GM19239 (cell line): ENCODE measurements at regions not wholly inside any gene's neighbourhood (a gene's known extent, or its start where the extent isn't known, plus 50 kb on each side); places are given as distances from the start of the nearest gene placed in this dataset.
"Not testable (repeated sequence)": the region's sequence is repeated elsewhere in the genome, so short reads cannot be mapped to it uniquely, and the experiment has no call there.

Source experiments
- DNase-seq: peaks from one replicate; pipeline ENCODE4 v3.0.0; 2011; ENCODE audit warnings: low spot score; ENCODE audit not compliant: insufficient read length
- FAIRE-seq: peaks from 2 replicates; lab custom pipeline; 2011; peaks lifted over from hg19 to GRCh38; lab: Jason Lieb, UNC

DNA sequence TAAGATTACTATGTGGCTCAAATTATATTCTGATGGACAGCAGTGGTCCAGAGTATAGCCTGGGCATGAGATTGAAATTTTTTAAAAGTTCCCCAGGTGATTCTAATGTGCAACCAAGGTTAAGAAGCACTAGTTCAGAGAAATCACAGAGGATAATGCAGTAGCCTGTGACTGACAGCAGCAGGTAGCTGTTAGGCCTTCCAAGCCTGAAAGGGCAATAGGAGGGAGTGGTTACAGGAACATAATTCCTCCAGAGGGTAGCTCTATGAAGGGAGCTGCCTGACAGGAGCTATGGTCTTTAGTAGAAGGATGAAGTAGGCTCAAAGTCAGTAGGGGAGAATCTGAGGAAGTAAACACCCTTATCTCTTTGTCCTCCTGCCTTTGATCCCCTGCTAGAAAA, 342.9 kb upstream of the PPP2R3A start:
- no peak for FAIRE-seq
- DNase-seq: no peak

DNA sequence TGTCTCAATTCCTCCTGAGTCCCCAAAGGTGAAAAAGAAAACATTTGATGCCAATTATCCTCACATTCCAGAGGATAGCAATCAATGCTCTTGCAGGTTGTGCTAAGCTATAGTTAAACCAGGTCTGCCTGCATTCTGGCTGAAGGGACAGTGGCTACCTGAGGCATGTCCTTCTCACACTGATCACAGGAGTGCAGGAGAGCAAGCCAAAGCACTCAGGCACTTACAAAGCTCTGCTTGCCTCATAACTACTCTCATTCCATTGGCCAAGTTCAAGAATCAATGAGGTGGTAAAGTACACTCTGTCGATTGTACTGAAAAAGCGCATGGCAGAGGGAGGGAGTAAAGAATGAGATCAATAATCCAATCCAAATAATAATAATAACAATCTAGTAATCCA, 342.0 kb upstream of the PPP2R3A start:
- FAIRE-seq: no peak
- no peak for DNase-seq

GRCh38 chr3:135627057-135627456, 338.5 kb upstream of the PPP2R3A start:
- FAIRE-seq (no peak), DNase-seq (no peak)

- FAIRE-seq: no peak
These were observed 335.7 kb upstream of the PPP2R3A start for GRCh38 chr3:135629701-135630408.

GRCh38 chr3:135632556-135633065, 332.9 kb upstream of the PPP2R3A start:
- no peak for FAIRE-seq
- DNase-seq: no peak

More at GRCh38 chr3:135629701-135630408, 335.7 kb upstream of the PPP2R3A start:
- DNase-seq: no peak

DNA sequence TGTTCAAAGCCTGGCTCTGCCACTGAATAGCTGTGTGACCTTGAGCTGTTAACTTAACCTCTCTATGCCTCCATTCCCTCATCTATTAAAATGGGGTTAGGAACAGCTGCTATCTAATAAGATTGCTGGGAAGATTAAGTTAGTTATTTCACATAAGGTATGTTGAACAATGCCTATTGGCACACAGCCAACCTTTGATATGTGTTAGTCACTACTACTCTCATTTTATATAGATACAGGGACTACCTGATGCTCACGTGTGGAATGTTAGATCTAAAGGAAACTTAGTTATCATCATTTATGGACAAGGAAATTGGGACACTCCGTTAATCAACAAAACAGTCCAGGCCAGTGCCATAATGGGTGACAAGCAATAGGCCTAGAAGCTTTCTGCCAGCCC, 332.4 kb upstream of the PPP2R3A start:
- FAIRE-seq: no peak
- DNase-seq: no peak

- DNase-seq (no peak), FAIRE-seq (no peak)
These were observed 328.9 kb upstream of the PPP2R3A start for GRCh38 chr3:135636596-135636995.

- DNase-seq (no peak), FAIRE-seq (no peak)
These were observed 328.5 kb upstream of the PPP2R3A start for GRCh38 chr3:135637013-135637412.

DNA sequence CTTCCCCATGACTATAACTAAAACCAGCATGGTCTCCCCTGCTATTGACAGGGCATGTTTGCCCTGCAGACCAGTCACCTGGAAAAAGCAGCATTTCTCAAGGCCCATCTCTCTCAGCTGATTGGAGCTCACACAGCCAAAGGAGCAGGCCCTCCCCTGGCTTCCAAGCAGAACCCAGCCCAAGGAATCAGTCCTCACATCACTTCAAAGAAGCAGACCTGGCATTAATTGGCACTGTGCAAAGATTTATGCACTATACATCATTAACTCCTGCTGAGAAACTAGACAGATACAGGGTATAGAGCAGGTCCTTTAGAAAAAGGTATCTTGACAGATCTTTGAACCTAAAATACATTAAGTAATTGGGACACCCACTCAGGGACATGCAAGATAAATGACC, 323.8 kb upstream of the PPP2R3A start:
- no peak for DNase-seq
- FAIRE-seq: no peak

DNA sequence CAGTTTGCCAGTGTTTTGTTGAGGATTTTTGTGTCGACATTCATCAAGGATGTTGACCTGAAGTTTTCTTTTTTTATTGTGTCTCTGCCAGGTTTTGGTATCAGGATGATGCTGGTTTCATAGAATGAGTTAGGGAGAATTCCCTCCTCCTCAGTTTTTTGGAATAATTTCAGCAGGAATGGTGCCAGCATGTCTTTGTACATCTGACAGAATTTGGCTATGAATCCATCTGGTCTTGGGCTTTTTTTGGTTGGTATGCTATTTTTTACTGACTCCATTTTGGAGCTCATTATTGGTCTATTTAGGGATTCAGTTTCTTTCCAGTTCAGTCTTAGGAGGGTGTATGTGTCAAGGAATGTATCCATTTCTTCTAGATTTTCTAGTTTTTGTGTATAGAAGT, 320.0 kb upstream of the PPP2R3A start:
- FAIRE-seq: no peak
- DNase-seq: no peak

DNA sequence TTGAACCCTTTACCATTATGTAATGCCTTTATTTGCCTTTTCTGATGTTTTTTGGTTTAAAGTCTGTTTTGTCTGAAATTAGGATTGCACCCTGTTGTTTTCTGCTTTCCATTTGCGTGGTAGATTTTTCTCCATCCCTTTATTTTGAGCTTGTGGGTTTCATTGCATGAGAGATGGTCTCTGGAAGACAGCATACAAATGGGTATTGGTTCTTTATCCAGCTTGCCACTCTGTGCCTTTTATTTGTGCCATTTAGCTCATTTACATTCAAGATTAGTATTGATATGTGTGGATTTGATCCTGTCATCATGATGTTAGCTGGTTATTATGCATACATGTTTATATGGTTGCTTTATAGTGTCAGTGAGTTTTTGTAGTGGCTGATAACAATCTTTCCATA, 318.7 kb upstream of the PPP2R3A start:
- DNase-seq (no peak), FAIRE-seq (no peak)

DNA sequence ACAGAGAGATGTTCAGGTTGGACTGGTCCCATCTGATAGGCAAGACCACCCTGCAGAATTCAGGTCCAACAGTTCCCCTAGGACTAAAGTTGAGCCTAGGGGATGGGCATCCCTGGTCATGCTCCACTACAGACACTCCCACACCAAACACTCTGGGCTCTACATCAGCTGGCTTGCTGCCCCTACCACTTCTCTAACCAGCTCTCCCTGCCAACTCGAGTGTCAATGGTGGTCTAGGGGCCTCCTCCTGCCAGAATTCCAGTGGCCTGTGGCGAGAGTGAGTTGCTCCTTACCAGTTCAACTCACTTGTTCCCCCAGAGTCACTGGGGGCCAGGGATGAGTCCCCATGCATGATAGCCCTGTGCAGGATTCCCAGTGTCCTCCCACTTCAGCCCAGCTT, 316.2 kb upstream of the PPP2R3A start:
- DNase-seq (no peak), FAIRE-seq (no peak)

GRCh38 chr3:135650309-135650708, 315.2 kb upstream of the PPP2R3A start:
- DNase-seq (no peak), FAIRE-seq (no peak)

DNA sequence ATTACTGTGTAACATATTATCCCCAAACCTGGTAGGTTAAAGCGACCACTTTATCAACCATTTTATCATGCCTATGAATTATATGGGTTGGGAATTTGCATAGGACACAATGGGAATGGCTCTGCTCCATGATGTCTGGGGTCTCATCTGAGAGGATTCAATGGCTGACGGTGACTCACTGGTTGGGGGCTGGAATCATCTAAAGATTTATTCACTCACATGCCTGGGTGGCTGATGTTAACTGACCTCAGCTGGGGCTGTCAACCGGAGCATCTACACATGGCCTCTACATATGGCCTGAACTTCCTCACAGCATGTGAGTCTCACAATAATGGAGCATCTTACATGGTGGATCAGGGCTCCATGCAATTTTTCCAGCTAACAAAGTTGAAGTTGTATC, 313.1 kb upstream of the PPP2R3A start:
- no peak for FAIRE-seq
- DNase-seq: no peak

DNA sequence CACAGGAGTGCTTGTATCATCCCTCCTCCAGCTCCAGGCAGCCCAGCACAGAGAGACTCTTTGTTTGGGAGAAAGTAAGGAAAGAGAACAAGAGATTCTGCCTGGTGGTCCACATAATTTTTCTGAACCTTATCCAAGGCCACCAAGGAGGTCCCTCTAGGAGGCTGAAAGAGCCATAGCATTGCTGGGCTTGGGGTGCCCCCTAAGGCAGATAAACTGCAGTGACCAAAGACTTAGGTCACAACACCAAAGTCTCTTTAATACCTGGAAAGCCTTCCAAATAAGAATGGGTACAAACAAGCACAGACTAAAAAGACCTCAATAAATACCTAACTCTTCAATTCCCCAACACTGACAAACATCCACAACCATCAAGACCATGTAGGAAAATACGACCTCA, 310.2 kb upstream of the PPP2R3A start:
- DNase-seq: no peak
- no peak for FAIRE-seq

GRCh38 chr3:135658451-135658850, 307.1 kb upstream of the PPP2R3A start:
- DNase-seq, FAIRE-seq: not testable (repeated sequence)

DNA sequence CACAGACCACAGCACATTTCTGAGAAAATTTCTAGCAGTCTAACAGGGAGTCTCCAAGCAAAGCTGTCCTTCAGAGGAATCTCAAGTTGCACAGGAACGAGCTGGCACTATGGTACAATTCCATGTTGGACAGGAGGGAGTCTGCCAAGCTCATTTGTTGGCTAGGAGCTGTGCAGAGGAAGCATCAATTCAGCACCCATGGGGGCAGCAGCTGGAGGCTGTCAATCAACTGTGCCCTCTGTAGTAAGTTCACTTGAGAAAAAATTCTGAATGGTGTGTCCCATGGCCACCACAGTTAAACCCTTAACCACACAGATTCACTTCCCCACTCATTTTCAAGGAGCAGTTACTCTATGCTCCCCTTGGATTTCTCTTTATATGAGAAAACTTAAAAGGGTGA, 298.5 kb upstream of the PPP2R3A start:
- FAIRE-seq (no peak), DNase-seq (no peak)

- no peak for FAIRE-seq
- DNase-seq: no peak
These were observed 291.0 kb upstream of the PPP2R3A start for GRCh38 chr3:135674508-135674907.

GRCh38 chr3:135678386-135678785, 287.1 kb upstream of the PPP2R3A start:
- no peak for DNase-seq
- FAIRE-seq: no peak

GRCh38 chr3:135688003-135688402, 277.5 kb upstream of the PPP2R3A start:
- no peak for FAIRE-seq
- no peak for DNase-seq

- DNase-seq: no peak
- no peak for FAIRE-seq
These were observed 274.9 kb upstream of the PPP2R3A start for GRCh38 chr3:135690664-135691063.

DNA sequence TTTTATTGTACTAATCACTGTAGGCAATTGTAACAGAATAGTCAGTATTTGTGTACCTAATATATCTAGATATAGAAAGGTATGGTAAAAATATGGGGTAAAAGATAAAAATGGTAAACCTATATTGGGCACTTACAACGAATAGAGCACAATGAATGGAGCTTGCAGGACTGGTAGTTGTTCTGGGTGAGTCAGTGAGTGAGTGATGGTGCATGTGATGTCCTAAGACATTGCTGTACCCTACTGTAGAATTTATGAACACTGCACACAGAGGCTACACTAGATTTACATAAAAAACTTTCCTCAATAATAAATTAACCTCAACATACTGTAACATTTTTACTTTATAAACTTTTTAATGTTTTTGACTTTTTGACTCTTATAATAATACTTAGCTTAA, 274.3 kb upstream of the PPP2R3A start:
- FAIRE-seq (no peak), DNase-seq (no peak)
